DND-41 (cell line): ENCODE measurements at regions not wholly inside any gene's neighbourhood (a gene's known extent, or its start where the extent isn't known, plus 50 kb on each side); places are given as distances from the start of the nearest gene placed in this dataset.

ENCODE experiments used
- CTCF ChIP-seq: IDR thresholded peaks from 2 replicates; pipeline ENCODE4 v1.5.1; 2012; ENCODE audit warnings: borderline replicate concordance, low read length, moderate library complexity, mild to moderate bottlenecking; ENCODE audit not compliant: poor library complexity, severe bottlenecking; ENCODE audit errors: extremely low read depth
- EZH2 ChIP-seq: IDR thresholded peaks from 3 replicates; pipeline ENCODE4 v1.6.1; 2012; ENCODE audit warnings: borderline replicate concordance, low read depth, mild to moderate bottlenecking, moderate library complexity, low read length, inconsistent platforms; ENCODE audit not compliant: severe bottlenecking

DNA sequence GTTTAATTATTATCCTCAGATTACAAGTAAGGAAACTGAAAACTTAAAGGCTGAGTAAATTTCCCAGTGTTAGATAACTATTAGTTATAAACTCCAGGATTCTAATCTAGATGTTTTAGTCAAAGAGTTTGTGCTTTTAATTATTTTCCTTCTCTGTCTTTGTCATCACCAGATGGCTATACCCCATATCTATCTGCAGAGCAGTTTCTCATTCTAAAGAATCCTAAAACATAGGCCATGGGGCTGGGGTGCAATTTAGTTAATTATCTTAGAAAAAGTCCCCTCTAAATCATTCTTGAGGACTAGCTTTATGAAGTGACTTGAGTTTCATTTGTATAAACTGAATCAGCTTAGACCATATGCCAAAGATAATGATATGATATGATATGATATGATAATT lies 556.3 kb upstream of the ANO5 start:
- TF ChIP-seq EZH2 = no peak
- TF ChIP-seq CTCF = no peak
